ENCODE measurements at regions not wholly inside any gene's neighbourhood (a gene's known extent, or its start where the extent isn't known, plus 50 kb on each side); places are given as distances from the start of the nearest gene placed in this dataset.

- TF ChIP-seq CTCF (IDR thresholded peaks at IDR 0.05; ENCODE audit: control extremely low read depth in 1 of 3, insufficient read depth in 1 of 3, low read depth in 1 of 3, low read length in 3 of 3) (no peak), JUN (IDR thresholded peaks at IDR 0.05; ENCODE audit: low read depth, low read length) (no peak)
Measured at GRCh38 chr9:134514503-134514902, 127.1 kb upstream of the COL5A1 start (continued).
